GM21717 (cell line): ENCODE measurements at regions not wholly inside any gene's neighbourhood (a gene's known extent, or its start where the extent isn't known, plus 50 kb on each side); places are given as distances from the start of the nearest gene placed in this dataset.
"Not testable (repeated sequence)": the region's sequence is repeated elsewhere in the genome, so short reads cannot be mapped to it uniquely, and the experiment has no call there.

Experiments used
- ATAC-seq: cut with Tn5 transposase; IDR thresholded peaks from one replicate; pipeline ENCODE4 v1.9.1; 2021; ENCODE audit warnings: mild to moderate bottlenecking, moderate library complexity; ENCODE audit not compliant: unreplicated experiment

DNA sequence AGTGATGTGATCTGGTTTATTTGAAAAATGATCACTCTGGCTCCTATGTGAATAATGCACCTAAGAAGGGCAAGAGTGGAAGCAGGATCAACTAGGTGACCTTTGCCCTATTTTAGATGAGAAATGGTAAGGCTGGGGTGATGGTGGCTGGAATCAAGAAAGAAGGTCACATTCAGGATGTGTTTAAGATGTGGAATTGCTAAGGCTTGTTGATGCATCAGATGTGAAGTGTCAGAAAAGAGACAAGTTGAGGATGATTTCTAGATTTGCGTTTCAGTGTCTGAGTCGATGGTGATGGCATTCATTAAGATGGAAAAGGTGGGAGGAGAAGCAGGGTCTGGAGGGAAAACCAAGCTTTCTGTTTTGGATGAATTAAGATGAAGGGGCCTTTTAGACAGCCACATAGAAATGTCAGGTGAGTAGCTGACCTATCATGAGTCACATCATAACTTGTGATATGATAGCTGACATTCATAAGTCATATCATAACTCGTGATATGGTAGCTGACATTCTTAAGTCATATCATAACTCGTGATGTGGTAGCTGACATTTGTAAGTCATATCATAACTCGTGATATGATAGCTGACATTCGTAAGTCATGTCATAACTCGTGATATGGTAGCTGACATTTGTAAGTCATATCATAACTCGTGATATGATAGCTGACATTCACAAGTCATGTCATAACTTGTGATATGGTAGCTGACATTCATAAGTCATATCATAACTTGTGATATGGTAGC is 101.2 kb upstream of the SEC11C start:
- ATAC-seq: no peak

DNA sequence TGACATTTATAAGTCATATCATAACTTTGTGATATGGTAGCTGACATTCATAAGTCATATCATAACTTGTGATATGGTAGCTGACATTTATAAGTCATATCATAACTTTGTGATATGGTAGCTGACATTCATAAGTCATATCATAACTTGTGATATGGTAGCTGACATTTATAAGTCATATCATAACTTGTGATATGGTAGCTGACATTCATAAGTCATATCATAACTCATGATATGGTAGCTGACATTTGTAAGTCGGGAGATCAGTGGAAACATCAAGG is 100.7 kb upstream of the SEC11C start:
- ATAC-seq: not testable (repeated sequence)

DNA sequence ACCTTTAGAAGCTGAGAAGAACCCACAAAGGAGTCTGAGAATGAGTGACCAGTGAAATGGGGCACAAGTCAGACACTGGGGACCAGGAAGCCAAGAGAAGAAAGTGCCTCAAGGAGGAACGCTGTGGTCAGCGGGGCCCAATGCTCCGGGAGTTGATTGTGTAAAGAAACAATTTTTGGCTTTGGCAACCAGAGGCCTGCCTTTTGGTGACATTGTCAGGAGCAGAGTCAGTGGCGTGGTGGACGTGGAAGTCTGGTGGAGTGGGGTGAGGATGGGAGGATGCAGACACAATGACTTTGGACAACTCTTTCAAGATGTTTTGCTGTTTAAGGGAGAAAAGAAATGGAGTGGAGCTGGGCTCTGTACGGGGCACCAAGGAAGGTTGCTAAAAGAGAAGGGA is 100.2 kb upstream of the SEC11C start:
- no peak for ATAC-seq

DNA sequence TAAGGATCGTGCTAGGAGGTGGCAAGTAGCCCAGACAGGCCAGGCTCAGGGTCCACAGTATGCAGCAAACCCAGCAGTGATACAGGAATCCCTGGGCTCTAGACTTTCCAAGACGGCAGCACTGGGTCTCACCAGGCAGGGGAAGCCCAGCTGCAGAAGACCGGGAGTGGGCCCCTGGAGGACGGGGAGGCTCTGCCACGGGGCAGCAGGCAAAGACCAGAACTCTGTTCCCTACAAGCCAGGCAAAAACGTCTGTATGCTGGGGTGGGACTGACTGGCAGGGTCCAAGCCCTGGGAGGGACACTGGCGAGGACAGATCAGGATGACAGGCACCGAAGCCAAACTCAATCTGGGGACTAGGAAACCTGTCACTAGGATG is 98.9 kb upstream of the SEC11C start:
- ATAC-seq: no peak

DNA sequence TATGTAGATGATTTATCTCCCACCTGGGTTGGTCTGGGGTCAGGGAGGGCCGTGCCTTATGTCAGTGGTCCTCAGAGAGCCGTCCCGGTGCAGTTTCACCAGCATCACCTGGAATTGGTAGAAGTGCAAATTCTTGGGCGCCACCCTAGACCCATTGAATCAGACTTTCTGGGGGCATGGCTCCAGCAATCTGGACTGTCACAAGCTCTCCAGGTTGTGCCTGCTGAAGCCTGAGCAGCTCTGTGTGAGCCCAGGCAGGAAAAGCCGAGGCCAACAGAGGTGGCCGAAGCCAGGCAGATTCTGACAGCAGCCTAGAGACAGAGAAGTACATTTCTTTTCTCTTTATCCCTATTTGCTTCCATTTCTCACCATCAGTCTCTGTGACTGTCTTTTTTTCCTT is 98.4 kb upstream of the SEC11C start:
- ATAC-seq: no peak

DNA sequence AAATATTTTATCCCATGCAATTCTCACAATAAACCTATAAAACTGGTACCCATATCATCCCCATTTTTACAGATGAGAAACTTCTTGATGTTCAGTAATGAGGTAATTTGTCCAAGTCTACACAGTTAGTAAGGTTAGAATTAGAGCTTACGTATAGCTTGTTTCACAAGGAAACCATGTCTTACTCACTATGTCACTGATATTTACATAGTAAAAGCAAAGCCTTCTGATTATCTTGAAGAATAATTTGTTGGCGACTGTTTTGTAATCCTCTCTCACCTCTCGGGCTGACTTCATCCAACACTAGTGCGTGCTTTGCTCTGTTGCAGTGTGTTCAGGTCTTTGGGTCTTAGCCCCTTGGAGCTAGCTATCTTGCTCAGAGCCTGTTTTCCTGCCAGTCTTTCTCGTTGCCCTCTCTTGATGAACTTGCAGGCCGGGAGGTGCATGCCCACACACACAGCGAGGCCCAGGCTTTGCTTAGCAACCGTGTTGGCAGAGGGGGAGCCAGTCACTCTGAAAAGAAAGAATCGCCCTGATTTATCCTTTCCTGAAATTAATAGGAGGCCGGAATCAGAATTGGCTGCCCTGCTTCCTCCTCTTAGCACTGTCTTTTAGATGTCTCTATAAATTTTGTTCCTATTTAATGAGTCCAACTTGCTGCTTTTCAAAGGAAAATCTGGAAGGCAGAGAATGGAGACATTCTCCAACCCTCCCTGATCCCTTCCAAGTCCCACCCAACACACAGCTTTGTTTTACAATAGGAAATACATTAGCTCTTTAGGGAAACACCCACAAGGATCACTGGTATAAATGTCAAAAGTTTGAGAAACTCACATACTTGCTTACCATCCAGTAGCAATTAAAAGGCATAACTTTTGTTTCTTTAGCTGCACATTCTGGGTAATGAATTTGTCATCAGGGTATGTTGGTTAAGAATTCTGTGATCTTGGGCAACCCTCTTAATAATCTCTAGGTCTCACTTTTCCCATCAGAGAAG is 97.6 kb upstream of the SEC11C start:
- no peak for ATAC-seq

DNA sequence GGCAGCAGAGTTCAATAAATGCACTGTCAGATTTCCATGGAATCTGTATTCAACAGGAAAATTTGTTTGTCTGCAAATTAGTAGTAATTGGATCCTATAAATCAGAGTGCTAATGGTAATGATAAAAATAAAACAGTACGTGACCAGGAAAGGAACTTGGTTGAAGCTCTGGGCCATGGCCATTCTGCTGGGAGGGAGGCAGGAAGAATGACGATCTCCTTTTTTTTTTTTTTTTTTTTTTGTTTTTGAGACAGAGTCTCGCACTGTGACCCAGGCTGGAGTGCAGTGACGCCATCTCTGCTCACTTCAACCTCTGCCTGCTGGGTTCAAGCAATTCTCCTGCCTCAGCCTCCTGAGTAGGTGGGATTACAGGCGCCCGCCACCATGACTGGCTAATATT is 94.8 kb upstream of the SEC11C start:
- no peak for ATAC-seq

DNA sequence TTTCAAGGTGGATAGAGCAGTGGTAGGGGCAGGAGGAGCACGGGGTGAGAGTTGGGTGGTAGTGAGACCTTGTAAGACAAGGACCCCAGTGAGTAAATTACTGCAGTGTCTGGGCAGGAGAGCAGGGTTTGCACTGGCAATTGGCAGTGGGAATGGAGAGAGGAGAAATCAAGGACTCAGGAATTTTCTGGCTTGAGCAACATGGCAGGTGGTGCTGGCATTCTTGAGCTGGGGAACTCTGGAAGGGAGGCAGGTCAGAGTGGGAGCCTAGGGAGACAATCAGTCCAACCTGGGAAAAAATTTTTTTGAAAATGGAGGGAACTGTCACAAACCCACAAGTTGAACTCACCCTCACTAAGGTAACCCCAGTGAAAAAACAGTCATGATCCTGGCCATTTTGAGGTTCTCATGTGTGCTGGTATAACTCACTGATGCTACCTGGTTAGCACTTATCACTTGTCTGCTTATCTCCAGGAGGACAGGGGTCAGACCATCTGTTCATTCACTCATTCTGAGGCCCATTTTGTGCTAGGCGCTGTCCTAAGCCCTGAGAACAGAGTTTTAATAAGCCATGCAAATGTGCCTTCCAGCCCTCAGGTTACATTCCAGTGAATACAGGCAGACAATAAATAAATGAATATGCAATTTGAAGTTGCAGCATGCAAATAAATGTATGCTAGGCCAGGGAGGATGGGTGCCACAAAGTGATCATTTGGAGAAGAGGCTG is 92.2 kb upstream of the SEC11C start:
- ATAC-seq: no peak

DNA sequence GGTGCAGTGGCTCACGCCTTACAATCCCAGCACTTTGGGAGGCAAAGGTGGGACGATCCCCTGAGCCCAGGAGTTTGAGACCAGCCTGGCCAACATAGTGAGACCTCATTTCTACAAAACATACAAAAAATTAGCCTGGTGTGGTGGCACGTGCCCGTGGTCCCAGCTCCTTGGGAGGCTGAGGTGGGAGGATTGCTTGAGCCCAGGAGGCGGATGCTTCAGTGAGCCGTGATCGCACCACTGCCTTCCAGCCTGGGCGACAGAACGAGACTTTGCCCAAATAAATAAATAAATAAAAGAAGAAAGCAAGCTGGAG is 91.7 kb upstream of the SEC11C start:
- no peak for ATAC-seq

DNA sequence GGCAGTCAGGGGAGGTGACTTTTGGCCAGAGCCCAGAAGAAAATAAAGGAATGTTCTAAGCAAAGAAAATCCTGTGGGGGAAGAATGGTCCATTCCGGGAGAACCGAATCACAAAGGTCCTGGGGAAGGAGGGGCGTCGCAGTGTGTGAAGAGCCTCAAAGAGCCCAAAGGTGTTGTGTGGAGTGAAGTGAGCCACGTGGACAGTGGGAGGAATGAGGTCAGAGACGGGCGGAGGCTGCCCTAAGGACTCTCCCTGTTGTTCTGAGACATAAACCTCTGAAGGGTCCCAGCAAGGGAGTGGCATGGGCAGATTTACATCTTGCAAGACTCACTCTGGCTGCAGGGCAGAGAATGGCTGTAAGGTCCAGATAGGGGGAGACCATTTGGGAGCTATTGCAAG is 91.3 kb upstream of the SEC11C start:
- ATAC-seq: no peak

DNA sequence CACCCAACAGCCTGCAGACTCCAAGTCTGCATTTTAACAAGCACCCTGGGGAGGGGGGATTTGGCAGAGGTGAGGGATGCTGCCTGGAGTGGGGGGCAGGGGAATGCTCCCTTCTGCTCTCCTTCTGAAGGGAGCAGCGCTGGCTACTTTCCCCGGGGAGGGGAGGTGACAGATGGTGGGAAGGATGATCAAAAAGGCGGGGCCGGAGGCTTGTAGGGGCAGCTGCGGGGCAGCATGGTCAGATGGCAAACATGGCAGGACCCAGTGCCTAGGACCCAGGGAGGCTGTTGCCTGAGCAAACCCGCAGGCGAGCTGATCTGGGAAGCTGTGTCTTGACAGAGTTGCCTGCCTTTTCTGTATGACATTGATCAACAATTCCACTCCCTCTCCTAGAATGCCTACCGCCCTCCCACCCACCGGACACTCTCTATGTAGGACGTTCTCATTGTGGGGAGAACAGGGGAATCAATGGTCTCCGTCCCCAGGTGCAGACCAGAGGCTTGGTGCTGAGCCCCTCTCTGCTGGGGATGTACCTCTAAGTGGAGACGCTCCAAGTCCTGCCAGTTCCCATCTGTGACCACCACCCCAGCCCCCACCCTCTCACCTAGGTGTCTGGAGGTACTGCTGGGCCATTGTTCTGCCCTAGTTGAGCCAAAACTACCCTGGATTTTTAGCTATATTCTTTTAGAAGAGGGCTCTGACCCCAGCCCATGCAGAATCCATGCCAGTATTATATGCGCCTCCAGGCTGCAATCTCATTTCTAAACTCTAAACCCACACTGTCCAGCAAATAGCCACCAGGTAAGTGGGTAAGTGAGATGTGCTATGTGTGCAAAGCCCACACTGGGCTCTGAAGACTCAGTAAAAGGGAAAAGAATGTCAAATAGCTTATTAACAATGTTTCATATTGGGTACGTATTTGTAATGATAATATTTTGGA is 89.7 kb upstream of the SEC11C start:
- ATAC-seq: no peak

DNA sequence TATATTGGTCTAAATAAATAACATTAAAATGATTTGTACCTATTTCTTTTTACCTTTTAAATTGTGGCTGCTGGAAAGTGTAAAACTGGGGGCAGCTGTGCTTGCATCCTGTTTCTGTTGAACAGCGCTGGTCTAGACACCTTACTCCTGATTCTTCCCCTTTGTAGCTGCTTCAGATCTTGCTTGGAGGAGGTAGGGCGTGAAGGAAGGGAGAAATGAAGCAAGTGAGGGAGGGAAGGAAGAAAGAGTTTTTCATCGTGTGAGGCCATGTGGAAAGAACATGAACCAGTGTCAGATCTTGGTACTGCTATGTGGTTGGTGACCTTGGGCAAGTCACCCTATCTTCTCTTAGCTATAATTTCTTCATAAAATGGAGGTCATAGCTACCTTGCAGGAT is 89.0 kb upstream of the SEC11C start:
- ATAC-seq: no peak

DNA sequence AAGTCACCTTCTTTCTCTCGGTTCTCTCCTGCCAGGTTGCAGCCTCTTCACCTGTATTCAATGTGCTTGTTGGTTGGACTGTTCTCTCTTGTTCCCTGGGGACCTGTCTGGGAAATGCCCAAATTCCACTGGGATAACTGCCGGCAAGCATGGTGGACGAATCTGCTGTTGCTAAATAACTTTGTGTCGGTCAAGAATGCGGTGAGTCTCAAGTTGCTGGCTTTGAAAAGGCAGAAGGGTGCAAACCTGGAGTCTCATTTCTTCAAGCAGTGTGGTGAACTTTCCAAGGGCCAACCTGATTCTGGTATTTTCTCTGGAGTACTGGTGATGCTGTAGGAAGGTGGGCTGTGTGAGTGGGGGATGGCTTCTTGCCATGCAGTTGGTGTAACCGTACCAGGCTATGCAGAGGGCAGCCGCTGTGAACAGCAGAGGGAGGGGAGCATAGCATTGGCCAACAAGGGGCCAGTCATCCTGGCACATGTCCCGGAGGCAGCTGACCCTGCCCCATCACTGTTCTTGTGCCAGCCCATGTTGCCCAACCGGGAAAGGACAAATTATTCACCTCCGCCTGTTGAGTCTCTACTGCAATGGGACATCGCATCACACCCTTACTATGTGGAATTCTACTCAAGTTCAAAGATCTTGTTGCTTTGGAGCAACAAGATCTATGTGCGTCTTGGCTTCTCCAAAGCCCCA is 88.1 kb upstream of the SEC11C start:
- no peak for ATAC-seq

DNA sequence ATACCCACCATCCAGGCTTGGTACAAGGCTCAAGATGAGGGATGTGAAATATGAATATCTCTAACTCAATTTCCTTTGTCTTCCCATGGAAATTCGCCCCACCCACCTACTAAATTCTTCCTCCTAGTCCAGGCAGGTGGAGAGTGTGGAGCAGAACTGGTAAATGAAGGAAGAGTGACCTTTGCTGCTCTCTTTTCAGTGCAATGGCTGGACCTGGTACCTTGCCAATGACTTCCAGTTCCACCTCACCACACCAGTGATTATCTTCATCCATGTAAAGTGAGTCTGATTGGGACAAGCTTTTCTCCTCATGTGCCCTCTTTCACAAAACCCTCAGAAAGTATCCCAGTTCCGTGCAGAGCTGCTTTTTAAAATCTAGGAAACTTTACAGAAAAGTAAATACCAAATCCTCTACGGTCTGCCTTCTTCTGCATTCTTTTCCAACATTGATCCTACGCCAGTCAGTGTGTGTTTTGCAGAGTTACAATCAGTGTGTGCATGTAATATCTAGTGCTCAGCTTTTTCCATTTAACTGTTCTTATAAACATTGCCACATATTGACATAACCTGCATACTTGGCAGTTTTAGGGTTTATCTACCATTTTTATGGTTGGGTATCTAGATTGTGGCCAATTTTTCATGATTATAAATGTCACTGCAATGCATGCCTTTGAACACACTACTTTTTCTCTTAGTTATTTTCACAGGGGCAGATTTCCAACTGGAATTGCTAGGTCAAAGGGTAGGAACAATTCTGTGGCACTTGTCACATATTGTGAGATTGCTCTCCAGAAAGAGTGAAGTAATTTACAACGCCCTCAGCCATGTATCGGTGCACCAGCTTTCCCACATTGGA is 86.5 kb upstream of the SEC11C start:
- ATAC-seq: no peak

DNA sequence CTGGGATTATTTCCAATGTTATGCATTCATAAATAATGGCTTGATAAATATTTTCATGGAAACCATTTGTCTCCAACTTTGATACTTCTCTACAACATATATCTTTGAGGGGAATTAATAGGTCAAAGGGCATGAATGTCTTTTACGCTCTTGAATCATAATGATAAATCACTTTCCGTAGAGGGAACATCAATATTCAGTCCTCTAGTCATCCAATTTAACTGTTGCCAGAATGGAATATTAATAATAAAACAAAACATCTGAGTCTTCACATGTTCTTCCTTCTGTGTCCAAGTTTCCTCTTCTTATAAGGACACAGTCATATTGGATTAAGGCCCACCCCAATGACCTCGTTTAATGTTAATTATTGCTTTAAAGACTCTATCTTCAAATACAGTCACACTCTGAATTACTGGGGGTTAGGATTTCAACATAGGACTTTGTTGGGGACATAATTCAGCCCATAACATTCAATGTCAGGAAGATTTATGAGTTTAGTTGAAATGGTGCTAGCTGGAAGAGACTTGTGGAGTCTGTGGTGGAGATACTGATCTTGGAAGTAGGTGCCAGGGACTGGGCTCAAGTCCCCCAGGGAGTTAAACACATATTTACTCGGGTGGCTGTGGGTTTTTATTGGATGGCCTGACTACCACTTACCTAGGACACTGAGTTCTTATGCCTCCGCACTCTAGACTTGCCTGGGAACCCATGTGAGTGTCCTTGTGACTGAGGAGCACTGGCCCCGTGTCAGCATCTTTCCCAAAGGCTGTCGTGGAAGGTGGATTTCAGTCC is 85.0 kb upstream of the SEC11C start:
- no peak for ATAC-seq

DNA sequence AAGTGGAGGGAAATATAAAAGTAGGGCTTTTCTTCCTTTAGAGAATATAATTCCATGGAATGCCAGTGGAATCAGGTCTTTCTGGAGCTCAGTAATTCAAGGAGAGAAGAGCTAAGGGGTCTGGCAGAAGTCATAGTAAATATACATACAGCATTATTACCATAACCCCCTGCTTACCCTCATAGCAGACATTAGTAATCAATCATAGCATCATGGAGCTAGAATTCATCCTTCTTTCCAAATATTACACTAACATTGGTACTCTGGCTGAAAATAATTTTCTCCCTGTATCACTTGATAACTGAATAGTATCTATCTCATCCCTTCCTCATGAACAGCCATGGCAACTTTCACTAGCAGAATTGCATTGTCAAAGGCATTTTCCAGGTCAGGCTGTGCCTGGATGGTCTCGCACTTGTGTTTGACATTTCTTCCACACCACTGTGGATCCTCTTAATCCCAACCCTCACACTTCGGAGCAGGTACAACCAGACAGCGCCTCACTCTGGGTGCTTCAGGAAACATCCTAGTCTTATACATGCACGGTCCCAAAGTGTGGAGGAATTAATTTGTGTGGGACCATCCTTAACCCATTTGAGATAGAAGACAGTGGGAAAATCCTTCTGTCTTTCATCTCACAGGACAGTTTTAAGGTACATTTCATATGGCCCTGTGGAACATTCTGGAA is 84.2 kb upstream of the SEC11C start:
- no peak for ATAC-seq

DNA sequence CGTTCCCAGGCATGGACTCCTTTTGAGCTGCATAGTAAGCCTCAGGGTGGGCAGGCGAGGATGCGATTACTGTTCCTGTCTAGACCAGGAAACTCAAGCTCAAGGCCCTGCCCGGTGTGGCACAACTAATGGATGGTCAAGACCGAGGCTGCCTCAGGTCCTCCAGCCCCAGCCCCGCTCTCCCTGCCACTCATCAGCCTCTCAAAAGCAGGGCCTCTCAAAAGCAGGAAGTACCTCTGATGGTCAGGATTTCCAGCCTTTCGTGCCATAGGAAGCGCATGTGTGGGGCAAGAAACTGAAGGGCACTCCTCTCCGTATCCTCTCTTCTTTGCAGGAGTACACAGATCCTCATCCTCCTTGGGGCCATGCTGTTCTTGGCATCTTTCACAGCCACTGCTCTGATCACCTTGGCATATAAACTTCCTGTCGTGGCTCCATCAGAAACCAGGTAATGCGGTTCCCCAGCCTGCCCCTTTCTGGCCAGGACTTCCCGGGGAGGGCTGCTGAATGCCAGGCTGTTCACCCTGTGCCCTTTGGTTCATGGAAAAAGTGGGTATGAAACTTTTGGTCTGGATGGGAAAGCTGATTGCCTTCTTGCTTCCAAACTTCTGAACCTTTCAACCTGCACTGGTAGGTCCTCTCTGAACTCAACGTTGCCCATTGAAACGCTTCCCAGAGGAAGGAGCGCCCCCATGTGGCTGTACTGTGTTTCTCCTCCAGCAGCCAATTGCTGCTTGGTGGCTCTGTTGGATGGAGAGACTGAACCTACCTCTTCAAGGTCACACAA is 82.8 kb upstream of the SEC11C start:
- ATAC-seq: no peak
